H9 (cell line): ENCODE measurements at regions not wholly inside any gene's neighbourhood (a gene's known extent, or its start where the extent isn't known, plus 50 kb on each side); places are given as distances from the start of the nearest gene placed in this dataset.
"Not testable (repeated sequence)": the region's sequence is repeated elsewhere in the genome, so short reads cannot be mapped to it uniquely, and the experiment has no call there.

Experiments used
- DNase-seq: peaks from one replicate; pipeline ENCODE4 v3.0.0-alpha.2; 2017
- H2AFZ ChIP-seq: one replicate; pipeline ENCODE4 v1.6.1; 2013; ENCODE audit warnings: mild to moderate bottlenecking, low read length, control low read depth, moderate library complexity
- H2AK5ac ChIP-seq: 2 replicates; pipeline ENCODE4 v1.6.1; 2013; ENCODE audit warnings: low read length, control low read depth, mixed read lengths; ENCODE audit not compliant: insufficient read length
- H2BK120ac ChIP-seq: one replicate; pipeline ENCODE4 v1.6.1; 2013; ENCODE audit warnings: low read depth, mild to moderate bottlenecking, low read length, control low read depth, inconsistent platforms; ENCODE audit not compliant: poor library complexity, severe bottlenecking
- H2BK12ac ChIP-seq: 2 replicates; pipeline ENCODE4 v1.6.1; 2013; ENCODE audit warnings: low read length, control low read depth, mixed read lengths, low read depth; ENCODE audit not compliant: insufficient read length
- H2BK15ac ChIP-seq: 2 replicates; pipeline ENCODE4 v1.6.1; 2013; ENCODE audit warnings: low read depth, low read length, control low read depth
- H2BK20ac ChIP-seq: one replicate; pipeline ENCODE4 v1.6.1; 2013; ENCODE audit warnings: low read depth, mild to moderate bottlenecking, low read length, control low read depth, inconsistent platforms; ENCODE audit not compliant: poor library complexity, severe bottlenecking
- H2BK5ac ChIP-seq: 2 replicates; pipeline ENCODE4 v1.6.1; 2013; ENCODE audit warnings: low read length, control low read depth, mixed read lengths; ENCODE audit not compliant: insufficient read length
- H3K14ac ChIP-seq: 2 replicates; pipeline ENCODE4 v1.6.1; 2013; ENCODE audit warnings: low read length, control low read depth; ENCODE audit not compliant: insufficient read depth
- H3K18ac ChIP-seq: 2 replicates; pipeline ENCODE4 v1.6.1; 2013; ENCODE audit warnings: low read depth, mild to moderate bottlenecking, mixed read lengths, low read length, control low read depth; ENCODE audit not compliant: insufficient read length
- H3K23ac ChIP-seq: 2 replicates; pipeline ENCODE4 v1.6.1; 2013; ENCODE audit warnings: low read length, control low read depth, mixed read lengths, low read depth; ENCODE audit not compliant: insufficient read length
- H3K23me2 ChIP-seq: 2 replicates; pipeline ENCODE4 v1.6.1; 2013; ENCODE audit warnings: low read depth, mild to moderate bottlenecking, mixed read lengths, low read length, control low read depth; ENCODE audit not compliant: insufficient read length, poor library complexity, severe bottlenecking
- H3K27ac ChIP-seq: 2 replicates; pipeline ENCODE4 v1.5.1; 2013; ENCODE audit warnings: low read length, control low read depth, mixed read lengths, low read depth; ENCODE audit not compliant: insufficient read length
- H3K27me3 ChIP-seq: 2 replicates; pipeline ENCODE4 v1.6.1; 2013; ENCODE audit warnings: low read length, control low read depth, inconsistent platforms; ENCODE audit not compliant: insufficient read depth
- H3K4ac ChIP-seq: 2 replicates; pipeline ENCODE4 v1.6.1; 2013; ENCODE audit warnings: low read depth, mild to moderate bottlenecking, control low read depth, inconsistent platforms, low read length, moderate library complexity
- H3K4me1 ChIP-seq: 2 replicates; pipeline ENCODE4 v1.6.1; 2013; ENCODE audit warnings: low read length, control low read depth, inconsistent platforms; ENCODE audit not compliant: insufficient read depth
- H3K4me2 ChIP-seq: 2 replicates; pipeline ENCODE4 v1.6.1; 2013; ENCODE audit warnings: low read length, control low read depth, mixed read lengths; ENCODE audit not compliant: insufficient read length, insufficient read depth
- H3K56ac ChIP-seq: 2 replicates; pipeline ENCODE4 v1.6.1; 2013; ENCODE audit warnings: low read depth, mild to moderate bottlenecking, mixed read lengths, low read length, control low read depth; ENCODE audit not compliant: insufficient read length
- H3K79me1 ChIP-seq: 2 replicates; pipeline ENCODE4 v1.6.1; 2013; ENCODE audit warnings: low read depth, mild to moderate bottlenecking, moderate library complexity, low read length, control low read depth, inconsistent platforms; ENCODE audit not compliant: insufficient read depth, poor library complexity, severe bottlenecking
- H3K79me2 ChIP-seq: 2 replicates; pipeline ENCODE4 v1.6.1; 2013; ENCODE audit warnings: low read length, control low read depth, inconsistent platforms; ENCODE audit not compliant: insufficient read depth
- H3K9ac ChIP-seq: 2 replicates; pipeline ENCODE4 v1.6.1; 2013; ENCODE audit warnings: low read length, control low read depth, mixed read lengths; ENCODE audit not compliant: insufficient read length; ENCODE audit errors: extremely low read depth
- H3K9me3 ChIP-seq: one replicate; pipeline ENCODE4 v1.6.1; 2013; ENCODE audit warnings: low read depth, low read length, inconsistent platforms; ENCODE audit not compliant: control insufficient read depth
- H3T11ph ChIP-seq: one replicate; pipeline ENCODE4 v1.6.1; 2013; ENCODE audit warnings: mild to moderate bottlenecking, low read length, control low read depth, inconsistent platforms
- H4K20me1 ChIP-seq: one replicate; pipeline ENCODE4 v1.6.1; 2013; ENCODE audit not compliant: control insufficient read depth, insufficient read length, insufficient read depth
- H4K5ac ChIP-seq: 2 replicates; pipeline ENCODE4 v1.6.1; 2013; ENCODE audit warnings: low read depth, mild to moderate bottlenecking, mixed read lengths, low read length, control low read depth; ENCODE audit not compliant: insufficient read length
- H4K8ac ChIP-seq: replicated peaks from 2 replicates; pipeline ENCODE4 v1.6.1; 2013; ENCODE audit warnings: low read length, control low read depth, mixed read lengths, low read depth; ENCODE audit not compliant: insufficient read length
- H4K91ac ChIP-seq: 2 replicates; pipeline ENCODE4 v1.6.1; 2013; ENCODE audit warnings: low read depth, mild to moderate bottlenecking, moderate library complexity, mixed read lengths, low read length, control low read depth; ENCODE audit not compliant: insufficient read length
- H3K27ac Mint-ChIP-seq, 3 experiments: 2 replicates in 2 of 3; 3 replicates in 1 of 3; pipeline ENCODE4 v1.8.0; 2020 to 2021; ENCODE audit warnings: mixed read lengths in 3 of 3, mild to moderate bottlenecking in 1 of 3, moderate library complexity in 1 of 3
- H3K27me3 Mint-ChIP-seq: 2 replicates; pipeline ENCODE4 v1.8.0; 2021; ENCODE audit warnings: low read depth, mild to moderate bottlenecking, moderate library complexity, mixed read lengths
- H3K36me3 Mint-ChIP-seq, 3 experiments: 2 replicates in 2 of 3; 3 replicates in 1 of 3; pipeline ENCODE4 v1.8.0; 2020 to 2021; ENCODE audit warnings: low read depth in 3 of 3, mixed read lengths in 3 of 3; ENCODE audit not compliant: insufficient read depth in 1 of 3
- H3K4me1 Mint-ChIP-seq, 2 experiments: 2 replicates each; pipeline ENCODE4 v1.8.0; 2020; ENCODE audit warnings: mixed read lengths in 2 of 2
- H3K4me3 Mint-ChIP-seq, 2 experiments: 2 replicates in 1 of 2; 3 replicates in 1 of 2; pipeline ENCODE4 v1.8.0; 2020 to 2021; ENCODE audit warnings: mild to moderate bottlenecking in 2 of 2, mixed read lengths in 2 of 2, moderate library complexity in 1 of 2
- H3K9me3 Mint-ChIP-seq, 2 experiments: 2 replicates in 1 of 2; 3 replicates in 1 of 2; pipeline ENCODE4 v1.8.0; 2020; ENCODE audit warnings: mild to moderate bottlenecking in 2 of 2, mixed read lengths in 2 of 2, moderate library complexity in 1 of 2
- CTCF ChIP-seq: fragments of 200-600 bp; sonication (generic); conservative IDR thresholded peaks from 3 replicates; pipeline ENCODE4 v1.8.0; 2021; ENCODE audit warnings: antibody characterized with exemption, mild to moderate bottlenecking
- WGBS: extraction: QIAGEN DNeasy Blood & Tissue Kit; methylation state at CpG from one replicate; pipeline ENCODE4 v1.1.7; 2013; ENCODE audit warnings: missing lambda C conversion rate, low lambda C conversion rate, mixed read lengths; ENCODE audit not compliant: insufficient read length; ENCODE audit errors: extremely low coverage; 5-methylcytosine and 5-hydroxymethylcytosine counted together

- no peak overlapping the region for H3K18ac ChIP-seq
- Mint-ChIP-seq H3K27me3 (peaks cover 5% of the 10 kb centered on the region), H3K27ac (no peak overlapping the region), H3K4me1 (peaks cover 8 to 9% of the 10 kb centered on the region in 2 experiments; a peak in 3 of 4 replicates), H3K4me3 (no peak overlapping the region), H3K36me3 (peaks cover 3 to 14% (median 8%) of the 10 kb centered on the region in 3 experiments; a peak in 6 of 7 replicates), H3K9me3 (peaks cover 17% of the 10 kb centered on the region in 2 experiments)
- H3K9me3 ChIP-seq: no peaks in the 10 kb centered on the region
- H4K5ac ChIP-seq: no peak overlapping the region
- no peak overlapping the region for H2AK5ac ChIP-seq
- H3K27ac ChIP-seq: no peak overlapping the region
- no peak overlapping the region for H3K4me2 ChIP-seq
- H3K56ac ChIP-seq: no peak overlapping the region
- H3K9ac ChIP-seq: no peak overlapping the region
- TF ChIP-seq CTCF: no peak
- no peaks in the 10 kb centered on the region for H4K20me1 ChIP-seq
- no peak overlapping the region for H3T11ph ChIP-seq
- no peaks in the 10 kb centered on the region for H3K27me3 ChIP-seq
- DNase-seq: no peak
- no peak overlapping the region for H3K4ac ChIP-seq
- H3K79me1 ChIP-seq: no peaks in the 10 kb centered on the region
- no peak overlapping the region for H4K8ac ChIP-seq
- H4K91ac ChIP-seq: no peak overlapping the region
- no peak overlapping the region for H2BK20ac ChIP-seq
- no peaks in the 10 kb centered on the region for H3K79me2 ChIP-seq
- H2AFZ ChIP-seq: no peak overlapping the region
- no peak overlapping the region for H2BK15ac ChIP-seq
- no peak overlapping the region for H2BK5ac ChIP-seq
- no peak overlapping the region for H2BK120ac ChIP-seq
- no peaks in the 10 kb centered on the region for H3K23me2 ChIP-seq
- H3K23ac ChIP-seq: no peak overlapping the region
- no peaks in the 10 kb centered on the region for H3K4me1 ChIP-seq
- no CpG with 5 or more reads among the region's 7 CpGs for WGBS
- H3K14ac ChIP-seq: no peak overlapping the region
- no peak overlapping the region for H2BK12ac ChIP-seq
Observed at GRCh38 chr6:105855433-105855832, 230.7 kb upstream of the PRDM1 start.

- H4K5ac ChIP-seq, H2BK20ac ChIP-seq, H3K4ac ChIP-seq, H3K27ac ChIP-seq, H3K27me3 Mint-ChIP-seq, H3K9ac ChIP-seq, H2AFZ ChIP-seq, H3K14ac ChIP-seq, DNase-seq, H2BK15ac ChIP-seq, H3K4me2 ChIP-seq, H3K27me3 ChIP-seq, H3K56ac ChIP-seq, H3K79me1 ChIP-seq, H2BK5ac ChIP-seq, H3K9me3 ChIP-seq, H3K4me3 Mint-ChIP-seq, H3K23me2 ChIP-seq, H4K20me1 ChIP-seq, H2BK12ac ChIP-seq, H3K18ac ChIP-seq, H3K27ac Mint-ChIP-seq, H4K91ac ChIP-seq, H2AK5ac ChIP-seq, H2BK120ac ChIP-seq, H3T11ph ChIP-seq, H3K79me2 ChIP-seq, H3K4me1 ChIP-seq, H3K23ac ChIP-seq, H4K8ac ChIP-seq: not testable (repeated sequence)
- H3K9me3 Mint-ChIP-seq: peaks cover 17% of the 10 kb centered on the region in 2 experiments
- H3K36me3 Mint-ChIP-seq: peaks cover 3 to 14% (median 8%) of the 10 kb centered on the region in 3 experiments; a peak in 6 of 7 replicates
- no CpG with 5 or more reads among the region's 33 CpGs for WGBS
- peaks cover 15% of the 10 kb centered on the region in 2 experiments for H3K4me1 Mint-ChIP-seq
Observed at GRCh38 chr6:105853979-105854378, 232.2 kb upstream of the PRDM1 start.
